ENCODE measurements at regions not wholly inside any gene's neighbourhood (a gene's known extent, or its start where the extent isn't known, plus 50 kb on each side); places are given as distances from the start of the nearest gene placed in this dataset.

- TF ChIP-seq CTCF (IDR thresholded peaks at IDR 0.05; ENCODE audit: low read length) (no peak), EZH2 (IDR thresholded peaks at IDR 0.05; ENCODE audit: borderline replicate concordance, low read length) (no peak)
Measured at GRCh38 chr6:84415517-84415916, 188.1 kb upstream of the CEP162 start.

DNA sequence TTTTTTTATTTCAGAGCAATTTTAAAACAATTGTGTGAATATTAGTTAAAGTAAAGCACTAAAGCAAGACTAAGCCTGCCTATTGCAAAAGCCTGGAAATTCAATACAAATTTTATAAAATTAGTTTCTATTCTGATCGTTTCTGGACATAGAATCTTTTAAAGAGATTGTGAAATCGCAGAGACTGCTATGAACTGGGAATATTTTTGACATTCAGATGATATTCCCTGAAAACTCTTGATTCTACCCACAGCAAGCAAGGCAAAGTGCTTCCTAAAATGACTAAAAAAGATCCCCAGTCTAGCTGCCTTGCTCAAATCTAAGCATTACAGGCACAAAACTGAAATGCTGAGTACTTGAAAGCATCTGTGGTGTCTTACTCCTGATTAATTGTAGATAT is 187.6 kb upstream of the CEP162 start:
- H3K9me3 ChIP-seq (ENCODE audit: low read length): no peaks in the 10 kb centered on the region
- no peaks in the 10 kb centered on the region for H3K9me2 ChIP-seq (ENCODE audit: low read depth, low read length)
- no peaks in the 10 kb centered on the region for H4K20me1 ChIP-seq (ENCODE audit: insufficient read depth, low read length)
- H3K4me1 ChIP-seq (ENCODE audit: insufficient read depth, low read length, severe bottlenecking): no peaks in the 10 kb centered on the region
- H3K4me2 ChIP-seq (ENCODE audit: low read length): no peak overlapping the region
- H3K36me3 ChIP-seq (ENCODE audit: insufficient read depth, low read length): no peaks in the 10 kb centered on the region
- no peak overlapping the region for H3K9ac ChIP-seq (ENCODE audit: low read length)
- H3K79me2 ChIP-seq (ENCODE audit: insufficient read depth, low read length): no peaks in the 10 kb centered on the region
- no peak overlapping the region for H3K27ac ChIP-seq (ENCODE audit: low read depth, low read length, poor library complexity, severe bottlenecking)
- no peaks in the 10 kb centered on the region for H3F3A ChIP-seq (ENCODE audit: insufficient read depth, low read length)
- no peak overlapping the region for H2AFZ ChIP-seq (ENCODE audit: low read length)
- TF ChIP-seq EZH2 (IDR thresholded peaks at IDR 0.05; ENCODE audit: borderline replicate concordance, low read length) (no peak), CTCF (IDR thresholded peaks at IDR 0.05; ENCODE audit: low read length) (no peak)
- H3K27me3 ChIP-seq (ENCODE audit: insufficient read depth, low read length): no peaks in the 10 kb centered on the region
- H3K4me3 ChIP-seq (ENCODE audit: low read depth, low read length, poor library complexity, severe bottlenecking): no peak overlapping the region

More at GRCh38 chr6:84415517-84415916, 188.1 kb upstream of the CEP162 start:
- Histone ChIP-seq H3K79me2 (ENCODE audit: insufficient read depth, low read length) (no peaks in the 10 kb centered on the region), H3K36me3 (ENCODE audit: insufficient read depth, low read length) (no peaks in the 10 kb centered on the region), H2AFZ (ENCODE audit: low read length) (no peak overlapping the region), H4K20me1 (ENCODE audit: insufficient read depth, low read length) (no peaks in the 10 kb centered on the region), H3K27ac (ENCODE audit: low read depth, low read length, poor library complexity, severe bottlenecking) (no peak overlapping the region), H3K9me3 (ENCODE audit: low read length) (no peaks in the 10 kb centered on the region), H3K4me1 (ENCODE audit: insufficient read depth, low read length, severe bottlenecking) (no peaks in the 10 kb centered on the region), H3K27me3 (ENCODE audit: insufficient read depth, low read length) (no peaks in the 10 kb centered on the region), H3K9me2 (ENCODE audit: low read depth, low read length) (no peaks in the 10 kb centered on the region), H3K9ac (ENCODE audit: low read length) (no peak overlapping the region), H3K4me3 (ENCODE audit: low read depth, low read length, poor library complexity, severe bottlenecking) (no peak overlapping the region), H3F3A (ENCODE audit: insufficient read depth, low read length) (no peaks in the 10 kb centered on the region), H3K4me2 (ENCODE audit: low read length) (no peak overlapping the region)

- H3K4me2 ChIP-seq (ENCODE audit: low read length): no peak overlapping the region
- H4K20me1 ChIP-seq (ENCODE audit: insufficient read depth, low read length): no peaks in the 10 kb centered on the region
- H3K4me3 ChIP-seq (ENCODE audit: low read depth, low read length, poor library complexity, severe bottlenecking): no peak overlapping the region
- no peaks in the 10 kb centered on the region for H3K27me3 ChIP-seq (ENCODE audit: insufficient read depth, low read length)
- no peak overlapping the region for H3K27ac ChIP-seq (ENCODE audit: low read depth, low read length, poor library complexity, severe bottlenecking)
- no peaks in the 10 kb centered on the region for H3K9me2 ChIP-seq (ENCODE audit: low read depth, low read length)
- no peaks in the 10 kb centered on the region for H3F3A ChIP-seq (ENCODE audit: insufficient read depth, low read length)
- no peak overlapping the region for H2AFZ ChIP-seq (ENCODE audit: low read length)
- H3K9me3 ChIP-seq (ENCODE audit: low read length): no peaks in the 10 kb centered on the region
- H3K36me3 ChIP-seq (ENCODE audit: insufficient read depth, low read length): no peaks in the 10 kb centered on the region
- no peaks in the 10 kb centered on the region for H3K79me2 ChIP-seq (ENCODE audit: insufficient read depth, low read length)
- H3K4me1 ChIP-seq (ENCODE audit: insufficient read depth, low read length, severe bottlenecking): no peaks in the 10 kb centered on the region
- no peak overlapping the region for H3K9ac ChIP-seq (ENCODE audit: low read length)
- no peak for TF ChIP-seq EZH2 (IDR thresholded peaks at IDR 0.05; ENCODE audit: borderline replicate concordance, low read length)
- TF ChIP-seq CTCF (IDR thresholded peaks at IDR 0.05; ENCODE audit: low read length): no peak
Measured at GRCh38 chr6:84414531-84414930, 187.1 kb upstream of the CEP162 start.
